ENCODE measurements at regions not wholly inside any gene's neighbourhood (a gene's known extent, or its start where the extent isn't known, plus 50 kb on each side); places are given as distances from the start of the nearest gene placed in this dataset.

DNA sequence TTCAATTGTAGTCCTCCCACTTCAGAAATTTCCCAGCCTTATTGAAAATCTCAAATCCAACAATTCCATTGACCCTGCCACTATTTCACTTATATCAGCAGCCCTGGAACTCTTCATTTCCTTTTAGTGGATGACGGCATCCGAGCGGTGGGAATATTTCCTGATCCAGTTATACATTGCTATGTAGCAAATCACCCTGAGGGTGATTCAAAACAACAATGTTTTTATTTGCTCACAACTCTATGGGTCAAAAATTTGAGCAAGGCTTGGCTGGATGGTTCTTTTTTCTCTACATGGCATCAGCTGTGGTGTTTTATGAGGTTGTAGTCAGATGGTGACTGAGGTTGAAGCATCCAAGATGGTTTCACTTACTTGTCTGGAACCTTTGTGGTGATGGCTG is 70.5 kb downstream of the CHST2 start:
- TF ChIP-seq CTCF (IDR thresholded peaks at IDR 0.05) (no peak), POLR2A (IDR thresholded peaks at IDR 0.05) (no peak)
